ENCODE measurements at regions not wholly inside any gene's neighbourhood (a gene's known extent, or its start where the extent isn't known, plus 50 kb on each side); places are given as distances from the start of the nearest gene placed in this dataset.
"Not testable (repeated sequence)": the region's sequence is repeated elsewhere in the genome, so short reads cannot be mapped to it uniquely, and the experiment has no call there.

DNA sequence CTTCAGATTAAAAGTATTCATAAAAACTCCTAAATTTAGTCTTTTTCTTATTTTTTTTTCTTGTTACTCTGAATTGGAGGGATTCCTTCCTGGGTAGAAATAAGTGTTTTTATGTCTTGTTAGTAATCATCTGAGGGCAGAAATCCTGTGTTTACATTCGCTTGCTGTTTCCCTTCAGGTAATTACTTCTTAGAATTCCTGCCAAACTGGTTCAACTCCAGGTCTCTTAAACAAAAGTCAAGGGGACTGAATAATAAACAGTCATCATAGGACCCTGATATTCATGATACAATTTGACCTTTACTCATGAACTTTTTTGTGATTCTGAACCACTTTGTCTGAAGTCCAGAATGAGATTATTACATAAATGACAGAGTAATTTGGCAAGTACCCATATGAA is 843.9 kb downstream of the FLRT2 start:
- H3K4me3 ChIP-seq, result no peak overlapping the region
- no peak for DNase-seq
- H3K27me3 ChIP-seq, result no peaks in the 10 kb centered on the region
- H3K36me3 ChIP-seq, result no peaks in the 10 kb centered on the region
- H3K9me3 ChIP-seq, result no peaks in the 10 kb centered on the region

- Histone ChIP-seq H3K4me3 (no peak overlapping the region), H3K9me3 (no peaks in the 10 kb centered on the region), H3K36me3 (no peaks in the 10 kb centered on the region), H3K27me3 (no peaks in the 10 kb centered on the region)
- DNase-seq, result no peak
Observed at GRCh38 chr14:86372402-86372801, 842.5 kb downstream of the FLRT2 start.

GRCh38 chr14:86364634-86365033 is 834.7 kb downstream of the FLRT2 start:
- Histone ChIP-seq H3K9me3 (no peaks in the 10 kb centered on the region), H3K36me3 (no peaks in the 10 kb centered on the region), H3K4me3 (no peak overlapping the region), H3K27me3 (no peaks in the 10 kb centered on the region)
- DNase-seq, result no peak

GRCh38 chr14:86363576-86363975 is 833.6 kb downstream of the FLRT2 start:
- Histone ChIP-seq H3K27me3 (no peaks in the 10 kb centered on the region), H3K4me3 (no peak overlapping the region), H3K36me3 (no peaks in the 10 kb centered on the region), H3K9me3 (no peaks in the 10 kb centered on the region)
- DNase-seq, result no peak

GRCh38 chr14:86363047-86363446 is 833.1 kb downstream of the FLRT2 start:
- H3K27me3 ChIP-seq, result no peaks in the 10 kb centered on the region
- DNase-seq, result no peak

DNA sequence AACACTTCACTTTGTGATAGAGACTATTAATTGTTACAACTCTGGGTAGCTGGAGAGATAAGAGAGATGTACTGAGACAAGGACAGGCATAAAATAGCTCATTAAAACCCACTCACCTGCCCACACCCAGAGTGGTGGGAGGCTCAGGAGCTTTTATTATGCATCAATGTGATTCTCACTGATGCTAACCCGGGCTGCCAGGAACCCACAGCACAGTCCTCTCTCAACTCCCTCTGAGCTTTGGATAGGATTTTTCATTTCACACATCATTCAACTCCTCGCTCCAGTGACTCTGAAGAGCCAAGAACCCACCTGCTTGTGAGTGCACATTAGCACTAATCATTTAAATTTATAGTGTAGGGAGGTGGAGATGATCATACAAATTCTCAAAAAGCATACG is 827.9 kb downstream of the FLRT2 start:
- no peaks in the 10 kb centered on the region for H3K36me3 ChIP-seq
- H3K27me3 ChIP-seq, result no peaks in the 10 kb centered on the region
- no peak overlapping the region for H3K4me3 ChIP-seq
- no peaks in the 10 kb centered on the region for H3K9me3 ChIP-seq
- no peak for DNase-seq

More at GRCh38 chr14:86363047-86363446, 833.1 kb downstream of the FLRT2 start:
- H3K4me3 ChIP-seq, result no peak overlapping the region
- H3K36me3 ChIP-seq, result no peaks in the 10 kb centered on the region
- H3K9me3 ChIP-seq, result no peaks in the 10 kb centered on the region

GRCh38 chr14:86357119-86357518 is 827.2 kb downstream of the FLRT2 start:
- H3K36me3 ChIP-seq, result no peaks in the 10 kb centered on the region

DNA sequence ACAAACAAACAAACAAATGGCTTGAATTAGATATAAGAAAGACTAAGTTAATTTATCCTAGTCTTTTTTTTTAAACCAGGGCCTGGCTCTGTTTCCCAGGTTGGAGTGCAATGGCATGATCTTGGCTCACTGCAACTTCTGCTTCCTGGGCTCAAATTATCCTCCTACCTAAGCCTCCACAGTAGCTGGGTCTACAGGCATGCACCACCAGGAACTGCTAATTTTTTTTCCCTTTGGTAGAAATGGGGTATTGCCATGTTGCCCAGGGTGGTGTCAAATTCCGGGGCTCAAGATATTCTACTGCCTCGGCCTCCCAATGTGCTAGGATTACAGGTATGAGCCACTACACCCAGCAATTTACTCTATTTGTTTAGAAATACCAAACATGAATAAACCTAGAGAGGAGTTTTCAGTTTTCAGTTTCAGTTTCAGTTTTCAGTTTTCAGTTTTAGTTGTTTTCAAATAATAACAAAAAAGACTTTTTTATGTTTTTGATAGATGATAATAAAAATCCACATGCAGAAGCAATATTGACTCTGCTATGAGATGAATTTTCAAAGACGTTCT is 817.0 kb downstream of the FLRT2 start:
- DNase-seq, result no peak
- no peaks in the 10 kb centered on the region for H3K36me3 ChIP-seq
- no peaks in the 10 kb centered on the region for H3K27me3 ChIP-seq
- H3K9me3 ChIP-seq, result no peaks in the 10 kb centered on the region
- H3K4me3 ChIP-seq, result no peak overlapping the region

More at GRCh38 chr14:86357119-86357518, 827.2 kb downstream of the FLRT2 start:
- H3K27me3 ChIP-seq, result no peaks in the 10 kb centered on the region
- no peaks in the 10 kb centered on the region for H3K9me3 ChIP-seq
- no peak overlapping the region for H3K4me3 ChIP-seq
- DNase-seq, result no peak

DNA sequence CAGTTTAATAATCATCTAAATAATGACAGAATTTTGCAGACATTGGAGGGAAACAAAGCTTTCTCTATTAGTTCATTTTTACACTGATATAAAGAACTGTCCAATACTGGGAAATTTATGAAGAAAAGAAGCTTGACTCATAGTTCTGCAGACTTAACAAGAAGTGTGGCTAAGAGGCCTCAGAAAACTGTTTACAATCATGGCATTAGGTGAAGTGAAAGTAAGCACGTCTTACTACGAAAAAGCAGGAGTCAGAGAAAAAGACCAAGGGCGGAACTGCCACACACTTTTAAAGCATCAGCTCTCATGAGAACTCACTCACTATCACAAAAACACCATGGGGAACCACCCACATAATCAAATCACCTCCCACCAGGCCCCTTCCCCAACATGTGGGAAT is 804.4 kb downstream of the FLRT2 start:
- Histone ChIP-seq H3K27me3 (no peaks in the 10 kb centered on the region), H3K36me3 (no peaks in the 10 kb centered on the region), H3K9me3 (no peaks in the 10 kb centered on the region), H3K4me3 (no peak overlapping the region)
- no peak for DNase-seq

DNA sequence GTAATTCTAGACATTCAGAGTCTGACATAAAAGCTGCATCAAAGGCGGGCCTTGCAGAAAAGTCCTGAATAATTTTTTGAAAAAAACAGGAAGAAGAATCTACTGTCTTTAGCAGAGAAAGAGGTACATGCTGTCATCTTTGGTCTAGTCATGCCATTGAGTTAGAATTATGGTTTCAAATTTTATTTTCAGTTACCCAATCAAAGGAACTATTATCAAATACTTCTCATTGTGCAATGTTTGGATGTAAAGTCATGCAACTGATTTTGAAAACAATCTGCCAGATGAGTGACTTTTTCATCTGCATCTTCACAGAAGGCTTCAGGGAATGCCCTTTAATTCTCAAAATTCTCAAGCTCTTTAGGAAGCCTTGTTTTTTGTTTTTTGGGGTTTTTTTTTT is 803.5 kb downstream of the FLRT2 start:
- H3K4me3 ChIP-seq, result no peak overlapping the region
- H3K9me3 ChIP-seq, result no peaks in the 10 kb centered on the region
- H3K36me3 ChIP-seq, result no peaks in the 10 kb centered on the region
- DNase-seq, result no peak
- H3K27me3 ChIP-seq, result no peaks in the 10 kb centered on the region

DNA sequence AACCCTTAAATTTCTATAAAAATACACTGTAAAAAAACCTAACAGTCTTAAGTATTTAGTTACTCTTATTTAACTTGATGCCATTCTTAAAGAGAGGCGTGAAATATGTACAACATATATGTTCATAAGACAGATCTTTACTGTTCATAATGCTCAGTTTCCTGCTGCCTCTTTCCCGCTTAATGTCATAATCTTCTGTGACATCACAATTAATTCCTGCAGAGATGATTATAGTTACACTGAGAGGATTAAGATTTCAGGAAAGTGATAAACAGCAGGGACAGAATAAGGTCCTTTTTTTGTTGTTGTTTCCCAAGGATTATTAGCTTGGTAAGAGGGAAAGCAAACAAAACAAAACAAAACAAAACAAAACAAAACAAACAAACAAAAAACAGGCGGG is 801.4 kb downstream of the FLRT2 start:
- Histone ChIP-seq H3K36me3 (no peaks in the 10 kb centered on the region), H3K27me3 (no peaks in the 10 kb centered on the region), H3K4me3 (no peak overlapping the region), H3K9me3 (no peaks in the 10 kb centered on the region)
- DNase-seq, result no peak

DNA sequence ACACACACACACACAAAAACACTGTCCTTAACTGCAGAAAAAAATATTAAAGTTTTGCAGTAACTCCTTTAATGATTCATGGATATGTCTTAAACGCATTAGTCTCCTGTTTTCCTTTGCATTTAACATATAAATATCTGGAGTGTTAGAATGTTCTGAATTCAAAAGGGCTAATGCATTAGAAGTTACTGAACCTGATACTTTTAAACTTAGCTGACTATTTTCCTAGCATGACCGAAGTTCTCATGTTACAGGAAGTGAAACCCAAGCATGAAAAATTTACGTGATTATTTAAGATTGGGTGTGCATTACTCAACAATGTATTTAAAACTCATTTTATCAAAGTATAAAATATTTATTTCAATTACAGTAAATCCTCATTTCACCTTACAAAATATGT is 791.2 kb downstream of the FLRT2 start:
- Histone ChIP-seq H3K27me3 (no peaks in the 10 kb centered on the region), H3K4me3 (no peak overlapping the region), H3K36me3 (no peaks in the 10 kb centered on the region), H3K9me3 (no peaks in the 10 kb centered on the region)
- DNase-seq, result no peak

DNA sequence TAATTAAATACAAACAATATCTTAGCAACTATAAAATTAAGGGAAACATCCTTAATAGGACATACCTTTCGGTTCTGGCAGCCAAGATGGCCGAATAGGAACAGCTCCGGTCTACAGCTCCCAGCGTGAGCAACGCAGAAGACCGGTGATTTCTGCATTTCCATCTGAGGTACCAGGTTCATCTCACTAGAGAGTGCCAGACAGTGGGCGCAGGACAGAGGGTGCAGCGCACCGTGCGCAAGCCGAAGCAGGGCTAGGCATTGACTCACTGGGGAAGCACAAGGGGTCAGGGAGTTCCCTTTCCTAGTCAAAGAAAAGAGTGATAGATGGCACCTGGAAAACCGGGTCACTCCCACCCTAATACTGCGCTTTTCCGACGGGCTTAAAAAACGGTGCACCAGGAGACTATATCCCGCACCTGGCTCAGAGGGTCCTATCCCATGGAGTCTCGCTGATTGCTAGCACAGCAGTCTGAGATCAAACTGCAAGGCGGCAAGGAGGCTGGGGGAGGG is 782.3 kb downstream of the FLRT2 start:
- not testable (repeated sequence) for H3K4me3 ChIP-seq, H3K36me3 ChIP-seq, DNase-seq, H3K27me3 ChIP-seq, H3K9me3 ChIP-seq

DNA sequence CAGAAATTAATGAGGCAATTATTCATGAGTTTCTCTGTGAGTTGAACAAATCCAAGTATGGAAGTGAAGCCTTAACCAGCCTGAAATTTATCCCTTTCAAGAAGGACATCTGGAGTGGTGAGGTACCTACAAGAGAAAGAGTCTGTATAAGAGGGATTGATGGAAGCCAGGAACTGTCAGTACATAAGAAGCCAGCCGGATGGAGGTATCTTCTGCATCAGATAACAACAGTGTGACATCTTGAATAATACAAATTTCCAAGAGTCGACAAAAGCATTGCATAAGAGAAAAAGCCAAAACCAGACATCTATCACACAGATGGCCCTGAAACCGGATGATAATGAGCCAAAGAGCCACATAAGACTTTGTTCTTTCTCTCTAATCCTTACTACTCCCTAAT is 781.2 kb downstream of the FLRT2 start:
- no peak for DNase-seq
- Histone ChIP-seq H3K9me3 (no peaks in the 10 kb centered on the region), H3K4me3 (no peak overlapping the region), H3K36me3 (no peaks in the 10 kb centered on the region), H3K27me3 (no peaks in the 10 kb centered on the region)

- H3K9me3 ChIP-seq, result no peaks in the 10 kb centered on the region
- H3K4me3 ChIP-seq, result no peak overlapping the region
- H3K27me3 ChIP-seq, result no peaks in the 10 kb centered on the region
- no peaks in the 10 kb centered on the region for H3K36me3 ChIP-seq
- DNase-seq, result no peak
Observed at GRCh38 chr14:86310611-86311010, 780.7 kb downstream of the FLRT2 start.

GRCh38 chr14:86310148-86310547 is 780.2 kb downstream of the FLRT2 start:
- no peak for DNase-seq
- Histone ChIP-seq H3K36me3 (no peaks in the 10 kb centered on the region), H3K4me3 (no peak overlapping the region), H3K27me3 (no peaks in the 10 kb centered on the region), H3K9me3 (no peaks in the 10 kb centered on the region)

- no peak for DNase-seq
- Histone ChIP-seq H3K4me3 (no peak overlapping the region), H3K27me3 (no peaks in the 10 kb centered on the region), H3K36me3 (no peaks in the 10 kb centered on the region), H3K9me3 (no peaks in the 10 kb centered on the region)
Observed at GRCh38 chr14:86305058-86305457, 775.1 kb downstream of the FLRT2 start.

- DNase-seq, result no peak
Observed at GRCh38 chr14:86299994-86300393, 770.0 kb downstream of the FLRT2 start.

GRCh38 chr14:86296173-86296572 is 766.2 kb downstream of the FLRT2 start:
- peak; percentile 7 for DNase-seq
- H3K36me3 ChIP-seq, result no peaks in the 10 kb centered on the region

More at GRCh38 chr14:86299994-86300393, 770.0 kb downstream of the FLRT2 start:
- Histone ChIP-seq H3K27me3 (no peaks in the 10 kb centered on the region), H3K9me3 (no peaks in the 10 kb centered on the region), H3K36me3 (no peaks in the 10 kb centered on the region), H3K4me3 (no peak overlapping the region)

More at GRCh38 chr14:86296173-86296572, 766.2 kb downstream of the FLRT2 start:
- H3K27me3 ChIP-seq, result no peaks in the 10 kb centered on the region
- no peaks in the 10 kb centered on the region for H3K9me3 ChIP-seq
- no peak overlapping the region for H3K4me3 ChIP-seq
